ENCODE measurements at regions not wholly inside any gene's neighbourhood (a gene's known extent, or its start where the extent isn't known, plus 50 kb on each side); places are given as distances from the start of the nearest gene placed in this dataset.

GRCh38 chr9:105087910-105088898 lies 156.2 kb upstream of the SLC44A1 start:
- DNase-seq: no peak
- 60 to 67% methylated on average over 3 to 4 of the region's 4 CpGs for WGBS, 2 donors (ENCODE audit: low coverage in 1 of 2)
- Histone ChIP-seq H3K36me3 (no peaks in the 10 kb centered on the region), H3K4me3 (no peak overlapping the region), H3K27ac (no peak overlapping the region), H3K9me3 (no peaks in the 10 kb centered on the region), H3K27me3 (no peaks in the 10 kb centered on the region), H3K4me1 (no peaks in the 10 kb centered on the region)
- no peak for TF ChIP-seq POLR2A (IDR thresholded peaks at IDR 0.05)
- peak in 1 of 3 donors; percentile 11 for TF ChIP-seq POLR2AphosphoS5 (IDR thresholded peaks at IDR 0.05)
- in situ Hi-C loops (cut with MboI; ENCODE audit: low pct_ligation_motif_present in 1 of 4, low pct_unique_long_range_greater_than_20kb in 1 of 4, low sequenced_read_pairs in 3 of 4) (no loop called here), intact Hi-C loops (cut with DNase I; ENCODE audit: low total_unique reads) (no loop called here)

GRCh38 chr9:105089874-105090273 lies 154.6 kb upstream of the SLC44A1 start:
- no peak for TF ChIP-seq POLR2AphosphoS5 (IDR thresholded peaks at IDR 0.05)
- TF ChIP-seq, protein P1, sequence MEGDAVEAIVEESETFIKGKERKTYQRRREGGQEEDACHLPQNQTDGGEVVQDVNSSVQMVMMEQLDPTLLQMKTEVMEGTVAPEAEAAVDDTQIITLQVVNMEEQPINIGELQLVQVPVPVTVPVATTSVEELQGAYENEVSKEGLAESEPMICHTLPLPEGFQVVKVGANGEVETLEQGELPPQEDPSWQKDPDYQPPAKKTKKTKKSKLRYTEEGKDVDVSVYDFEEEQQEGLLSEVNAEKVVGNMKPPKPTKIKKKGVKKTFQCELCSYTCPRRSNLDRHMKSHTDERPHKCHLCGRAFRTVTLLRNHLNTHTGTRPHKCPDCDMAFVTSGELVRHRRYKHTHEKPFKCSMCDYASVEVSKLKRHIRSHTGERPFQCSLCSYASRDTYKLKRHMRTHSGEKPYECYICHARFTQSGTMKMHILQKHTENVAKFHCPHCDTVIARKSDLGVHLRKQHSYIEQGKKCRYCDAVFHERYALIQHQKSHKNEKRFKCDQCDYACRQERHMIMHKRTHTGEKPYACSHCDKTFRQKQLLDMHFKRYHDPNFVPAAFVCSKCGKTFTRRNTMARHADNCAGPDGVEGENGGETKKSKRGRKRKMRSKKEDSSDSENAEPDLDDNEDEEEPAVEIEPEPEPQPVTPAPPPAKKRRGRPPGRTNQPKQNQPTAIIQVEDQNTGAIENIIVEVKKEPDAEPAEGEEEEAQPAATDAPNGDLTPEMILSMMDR (IDR thresholded peaks at IDR 0.05): no peak
- TF ChIP-seq EP300 (IDR thresholded peaks at IDR 0.05; ENCODE audit: low read depth): no peak
- no peak for TF ChIP-seq POLR2A (IDR thresholded peaks at IDR 0.05)
- Histone ChIP-seq H3K4me3 (no peak overlapping the region), H3K27me3 (no peaks in the 10 kb centered on the region), H3K27ac (no peak overlapping the region), H3K36me3 (no peaks in the 10 kb centered on the region), H3K4me1 (no peaks in the 10 kb centered on the region), H3K9me3 (no peaks in the 10 kb centered on the region)
- 79 to 88% methylated on average over 5 of the region's 5 CpGs for WGBS, 2 donors (ENCODE audit: low coverage in 1 of 2)
- in situ Hi-C loops (cut with MboI; ENCODE audit: low pct_ligation_motif_present in 1 of 4, low pct_unique_long_range_greater_than_20kb in 1 of 4, low sequenced_read_pairs in 3 of 4) (no loop called here), intact Hi-C loops (cut with DNase I; ENCODE audit: low total_unique reads) (no loop called here)
- no peak for DNase-seq

- no peak for TF ChIP-seq POLR2A (IDR thresholded peaks at IDR 0.05)
- TF ChIP-seq, protein P1 (IDR thresholded peaks at IDR 0.05): no peak
- no peak for TF ChIP-seq POLR2AphosphoS5 (IDR thresholded peaks at IDR 0.05)
- TF ChIP-seq EP300 (IDR thresholded peaks at IDR 0.05; ENCODE audit: low read depth): no peak
- no peaks in the 10 kb centered on the region for H3K27me3 ChIP-seq
- H3K4me1 ChIP-seq: no peaks in the 10 kb centered on the region
- H3K36me3 ChIP-seq: no peaks in the 10 kb centered on the region
- no peak for DNase-seq
- in situ Hi-C loops (cut with MboI; ENCODE audit: low pct_ligation_motif_present in 1 of 4, low pct_unique_long_range_greater_than_20kb in 1 of 4, low sequenced_read_pairs in 3 of 4) (no loop called here), intact Hi-C loops (cut with DNase I; ENCODE audit: low total_unique reads) (no loop called here)
- 70 to 72% methylated on average over 2 to 4 of the region's 4 CpGs for WGBS, 2 donors (ENCODE audit: low coverage in 1 of 2)
- no peak overlapping the region for H3K27ac ChIP-seq
- no peak overlapping the region for H3K4me3 ChIP-seq
- H3K9me3 ChIP-seq: no peaks in the 10 kb centered on the region
Measured at GRCh38 chr9:105091004-105091640, 153.3 kb upstream of the SLC44A1 start.

GRCh38 chr9:105093685-105094084 lies 150.8 kb upstream of the SLC44A1 start:
- intact Hi-C loops (cut with DNase I; ENCODE audit: low total_unique reads) (no loop called here), in situ Hi-C loops (cut with MboI; ENCODE audit: low pct_ligation_motif_present in 1 of 4, low pct_unique_long_range_greater_than_20kb in 1 of 4, low sequenced_read_pairs in 3 of 4) (no loop called here)
- WGBS, 2 donors (ENCODE audit: low coverage in 1 of 2): 73% methylated on average over 1 of the region's 1 CpG; no CpG with 5 or more reads in 1 of the 2 donors
- Histone ChIP-seq H3K4me3 (no peak overlapping the region), H3K4me1 (no peaks in the 10 kb centered on the region), H3K36me3 (no peaks in the 10 kb centered on the region), H3K9me3 (no peaks in the 10 kb centered on the region), H3K27ac (no peak overlapping the region), H3K27me3 (no peaks in the 10 kb centered on the region)
- no peak for DNase-seq
- TF ChIP-seq POLR2A (IDR thresholded peaks at IDR 0.05) (no peak), POLR2AphosphoS5 (IDR thresholded peaks at IDR 0.05) (no peak), EP300 (IDR thresholded peaks at IDR 0.05; ENCODE audit: low read depth) (no peak)
- TF ChIP-seq, protein P1 (IDR thresholded peaks at IDR 0.05): no peak
